ENCODE measurements at regions not wholly inside any gene's neighbourhood (a gene's known extent, or its start where the extent isn't known, plus 50 kb on each side); places are given as distances from the start of the nearest gene placed in this dataset.

- ATAC-seq: peak; percentile 47; the same call in 1 of the 3 replicates
- TF ChIP-seq ARNTL (CRISPR knock-in tag; IDR thresholded peaks at IDR 0.05; ENCODE audit: borderline replicate concordance, low read depth): no peak
- TF ChIP-seq TSHZ2 (CRISPR knock-in tag; IDR thresholded peaks at IDR 0.05): no peak
- no peak for TF ChIP-seq GLIS3 (CRISPR knock-in tag; IDR thresholded peaks at IDR 0.05)
- TF ChIP-seq ZNF70 (CRISPR knock-in tag; IDR thresholded peaks at IDR 0.05): no peak
- no peak for TF ChIP-seq ISL1 (CRISPR knock-in tag; IDR thresholded peaks at IDR 0.05)
- TF ChIP-seq SNAI2 (CRISPR knock-in tag; IDR thresholded peaks at IDR 0.05): no peak
- no peak for TF ChIP-seq CSDC2 (CRISPR knock-in tag; IDR thresholded peaks at IDR 0.05)
- TF ChIP-seq ZFP3 (CRISPR knock-in tag; IDR thresholded peaks at IDR 0.05): no peak
- no peak for TF ChIP-seq ESRRG (CRISPR knock-in tag; IDR thresholded peaks at IDR 0.05)
- TF ChIP-seq, protein P1, sequence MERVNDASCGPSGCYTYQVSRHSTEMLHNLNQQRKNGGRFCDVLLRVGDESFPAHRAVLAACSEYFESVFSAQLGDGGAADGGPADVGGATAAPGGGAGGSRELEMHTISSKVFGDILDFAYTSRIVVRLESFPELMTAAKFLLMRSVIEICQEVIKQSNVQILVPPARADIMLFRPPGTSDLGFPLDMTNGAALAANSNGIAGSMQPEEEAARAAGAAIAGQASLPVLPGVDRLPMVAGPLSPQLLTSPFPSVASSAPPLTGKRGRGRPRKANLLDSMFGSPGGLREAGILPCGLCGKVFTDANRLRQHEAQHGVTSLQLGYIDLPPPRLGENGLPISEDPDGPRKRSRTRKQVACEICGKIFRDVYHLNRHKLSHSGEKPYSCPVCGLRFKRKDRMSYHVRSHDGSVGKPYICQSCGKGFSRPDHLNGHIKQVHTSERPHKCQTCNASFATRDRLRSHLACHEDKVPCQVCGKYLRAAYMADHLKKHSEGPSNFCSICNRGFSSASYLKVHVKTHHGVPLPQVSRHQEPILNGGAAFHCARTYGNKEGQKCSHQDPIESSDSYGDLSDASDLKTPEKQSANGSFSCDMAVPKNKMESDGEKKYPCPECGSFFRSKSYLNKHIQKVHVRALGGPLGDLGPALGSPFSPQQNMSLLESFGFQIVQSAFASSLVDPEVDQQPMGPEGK (CRISPR knock-in tag; IDR thresholded peaks at IDR 0.05; ENCODE audit: borderline replicate concordance): no peak
- TF ChIP-seq ZNF565 (CRISPR knock-in tag; conservative IDR thresholded peaks at IDR 0.05; ENCODE audit: low read depth): no peak
- TF ChIP-seq ZC3H10 (CRISPR knock-in tag; IDR thresholded peaks at IDR 0.05): no peak
- TF ChIP-seq CREB5 (CRISPR knock-in tag; IDR thresholded peaks at IDR 0.05; ENCODE audit: low read depth): no peak
- TF ChIP-seq BACH2 (CRISPR knock-in tag; IDR thresholded peaks at IDR 0.05; ENCODE audit: borderline replicate concordance): no peak
- no peak for TF ChIP-seq ZFP30 (CRISPR knock-in tag; IDR thresholded peaks at IDR 0.05)
- TF ChIP-seq, protein P2, sequence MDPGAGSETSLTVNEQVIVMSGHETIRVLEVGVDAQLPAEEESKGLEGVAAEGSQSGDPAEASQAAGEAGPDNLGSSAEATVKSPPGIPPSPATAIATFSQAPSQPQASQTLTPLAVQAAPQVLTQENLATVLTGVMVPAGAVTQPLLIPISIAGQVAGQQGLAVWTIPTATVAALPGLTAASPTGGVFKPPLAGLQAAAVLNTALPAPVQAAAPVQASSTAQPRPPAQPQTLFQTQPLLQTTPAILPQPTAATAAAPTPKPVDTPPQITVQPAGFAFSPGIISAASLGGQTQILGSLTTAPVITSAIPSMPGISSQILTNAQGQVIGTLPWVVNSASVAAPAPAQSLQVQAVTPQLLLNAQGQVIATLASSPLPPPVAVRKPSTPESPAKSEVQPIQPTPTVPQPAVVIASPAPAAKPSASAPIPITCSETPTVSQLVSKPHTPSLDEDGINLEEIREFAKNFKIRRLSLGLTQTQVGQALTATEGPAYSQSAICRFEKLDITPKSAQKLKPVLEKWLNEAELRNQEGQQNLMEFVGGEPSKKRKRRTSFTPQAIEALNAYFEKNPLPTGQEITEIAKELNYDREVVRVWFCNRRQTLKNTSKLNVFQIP (CRISPR knock-in tag; IDR thresholded peaks at IDR 0.05; ENCODE audit: borderline replicate concordance, low read depth): no peak
Measured at GRCh38 chr5:1672396-1672795, 127.2 kb downstream of the MRPL36 start.

GRCh38 chr5:1671351-1671750 is 128.3 kb downstream of the MRPL36 start:
- ATAC-seq: no peak
- TF ChIP-seq BACH2 (CRISPR knock-in tag; IDR thresholded peaks at IDR 0.05; ENCODE audit: borderline replicate concordance) (no peak), ZFP30 (CRISPR knock-in tag; IDR thresholded peaks at IDR 0.05) (no peak), CSDC2 (CRISPR knock-in tag; IDR thresholded peaks at IDR 0.05) (no peak), CSRNP3 (CRISPR knock-in tag; IDR thresholded peaks at IDR 0.05) (no peak), TOX (CRISPR knock-in tag; IDR thresholded peaks at IDR 0.05; ENCODE audit: borderline replicate concordance) (no peak), SNAI2 (CRISPR knock-in tag; IDR thresholded peaks at IDR 0.05) (no peak), TSHZ2 (CRISPR knock-in tag; IDR thresholded peaks at IDR 0.05) (no peak), ARNTL (CRISPR knock-in tag; IDR thresholded peaks at IDR 0.05; ENCODE audit: borderline replicate concordance, low read depth) (no peak), ZNF8 (CRISPR knock-in tag; IDR thresholded peaks at IDR 0.05) (no peak)
- TF ChIP-seq, protein P1 (CRISPR knock-in tag; IDR thresholded peaks at IDR 0.05; ENCODE audit: borderline replicate concordance): no peak
